ENCODE measurements at regions not wholly inside any gene's neighbourhood (a gene's known extent, or its start where the extent isn't known, plus 50 kb on each side); places are given as distances from the start of the nearest gene placed in this dataset.
"Not testable (repeated sequence)": the region's sequence is repeated elsewhere in the genome, so short reads cannot be mapped to it uniquely, and the experiment has no call there.

- DNase-seq (ENCODE audit: low read depth), result peak; percentile 71
- TF ChIP-seq CTCF (IDR thresholded peaks at IDR 0.05; ENCODE audit: insufficient read depth, low read depth, low read length), result no peak
- H3K4me3 ChIP-seq (ENCODE audit: low read depth, low read length), result no peak overlapping the region
Measured at GRCh38 chr2:64915510-64915900, 73.7 kb upstream of the SLC1A4 start.

- DNase-seq (ENCODE audit: low read depth), result no peak
- no peak for TF ChIP-seq CTCF (IDR thresholded peaks at IDR 0.05; ENCODE audit: insufficient read depth, low read depth, low read length)
- H3K4me3 ChIP-seq (ENCODE audit: low read depth, low read length), result peak overlapping the region; percentile 57
Measured at GRCh38 chr2:64918220-64918886, 70.8 kb upstream of the SLC1A4 start.

GRCh38 chr2:64919261-64919660, 69.9 kb upstream of the SLC1A4 start:
- TF ChIP-seq CTCF (IDR thresholded peaks at IDR 0.05; ENCODE audit: insufficient read depth, low read depth, low read length), result no peak
- DNase-seq (ENCODE audit: low read depth), result no peak
- no peak overlapping the region for H3K4me3 ChIP-seq (ENCODE audit: low read depth, low read length)

- H3K4me3 ChIP-seq (ENCODE audit: low read depth, low read length), result no peak overlapping the region
- no peak for TF ChIP-seq CTCF (IDR thresholded peaks at IDR 0.05; ENCODE audit: insufficient read depth, low read depth, low read length)
- no peak for DNase-seq (ENCODE audit: low read depth)
Measured at GRCh38 chr2:64922482-64923384, 66.5 kb upstream of the SLC1A4 start.

GRCh38 chr2:64923385-64923710, 65.9 kb upstream of the SLC1A4 start:
- DNase-seq (ENCODE audit: low read depth), result no peak
- H3K4me3 ChIP-seq (ENCODE audit: low read depth, low read length), result no peak overlapping the region
- TF ChIP-seq CTCF (IDR thresholded peaks at IDR 0.05; ENCODE audit: insufficient read depth, low read depth, low read length), result no peak

GRCh38 chr2:64924170-64924934, 64.8 kb upstream of the SLC1A4 start:
- no peak for DNase-seq (ENCODE audit: low read depth)
- no peak for TF ChIP-seq CTCF (IDR thresholded peaks at IDR 0.05; ENCODE audit: insufficient read depth, low read depth, low read length)

GRCh38 chr2:64925930-64926722, 63.1 kb upstream of the SLC1A4 start:
- not testable (repeated sequence) for H3K4me3 ChIP-seq (ENCODE audit: low read depth, low read length); DNase-seq (ENCODE audit: low read depth)

More at GRCh38 chr2:64924170-64924934, 64.8 kb upstream of the SLC1A4 start:
- no peak overlapping the region for H3K4me3 ChIP-seq (ENCODE audit: low read depth, low read length)

Data from fibroblast of villous mesenchyme (primary cell).